DND-41 (cell line): ENCODE measurements at regions not wholly inside any gene's neighbourhood (a gene's known extent, or its start where the extent isn't known, plus 50 kb on each side); places are given as distances from the start of the nearest gene placed in this dataset.

Source experiments
- EZH2 ChIP-seq: IDR thresholded peaks from 3 replicates; pipeline ENCODE4 v1.6.1; 2012; ENCODE audit warnings: borderline replicate concordance, low read depth, mild to moderate bottlenecking, moderate library complexity, low read length, inconsistent platforms; ENCODE audit not compliant: severe bottlenecking
- TF ChIP-seq, protein P1 (sequence below): IDR thresholded peaks from 2 replicates; pipeline ENCODE4 v1.5.1; 2012; ENCODE audit warnings: borderline replicate concordance, low read length, moderate library complexity, mild to moderate bottlenecking; ENCODE audit not compliant: poor library complexity, severe bottlenecking; ENCODE audit errors: extremely low read depth

DNA sequence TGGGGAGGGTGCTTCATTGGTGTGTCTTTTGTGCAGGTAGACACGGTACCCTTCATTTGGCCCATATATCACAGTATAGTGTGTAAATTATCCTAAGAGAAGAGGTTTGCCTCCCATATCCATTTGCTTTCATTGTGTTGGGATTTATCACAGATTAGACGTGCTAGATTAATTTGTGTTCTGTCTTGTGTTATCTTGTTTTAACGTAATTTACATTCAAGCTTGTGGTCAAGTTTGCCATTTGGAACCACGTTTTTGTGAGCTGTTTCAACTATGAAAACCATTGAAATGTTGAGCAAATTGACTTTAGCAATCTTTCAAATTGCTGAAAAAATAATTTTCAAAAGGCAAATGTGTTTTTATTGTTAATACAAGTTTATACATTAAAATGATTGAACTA, 1826.5 kb downstream of the SLITRK5 start:
- TF ChIP-seq, protein P1, sequence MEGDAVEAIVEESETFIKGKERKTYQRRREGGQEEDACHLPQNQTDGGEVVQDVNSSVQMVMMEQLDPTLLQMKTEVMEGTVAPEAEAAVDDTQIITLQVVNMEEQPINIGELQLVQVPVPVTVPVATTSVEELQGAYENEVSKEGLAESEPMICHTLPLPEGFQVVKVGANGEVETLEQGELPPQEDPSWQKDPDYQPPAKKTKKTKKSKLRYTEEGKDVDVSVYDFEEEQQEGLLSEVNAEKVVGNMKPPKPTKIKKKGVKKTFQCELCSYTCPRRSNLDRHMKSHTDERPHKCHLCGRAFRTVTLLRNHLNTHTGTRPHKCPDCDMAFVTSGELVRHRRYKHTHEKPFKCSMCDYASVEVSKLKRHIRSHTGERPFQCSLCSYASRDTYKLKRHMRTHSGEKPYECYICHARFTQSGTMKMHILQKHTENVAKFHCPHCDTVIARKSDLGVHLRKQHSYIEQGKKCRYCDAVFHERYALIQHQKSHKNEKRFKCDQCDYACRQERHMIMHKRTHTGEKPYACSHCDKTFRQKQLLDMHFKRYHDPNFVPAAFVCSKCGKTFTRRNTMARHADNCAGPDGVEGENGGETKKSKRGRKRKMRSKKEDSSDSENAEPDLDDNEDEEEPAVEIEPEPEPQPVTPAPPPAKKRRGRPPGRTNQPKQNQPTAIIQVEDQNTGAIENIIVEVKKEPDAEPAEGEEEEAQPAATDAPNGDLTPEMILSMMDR, result no peak
- TF ChIP-seq EZH2, result no peak
